ENCODE measurements at regions not wholly inside any gene's neighbourhood (a gene's known extent, or its start where the extent isn't known, plus 50 kb on each side); places are given as distances from the start of the nearest gene placed in this dataset.

- no peak for TF ChIP-seq MGA (IDR thresholded peaks at IDR 0.05)
- TF ChIP-seq BHLHE40 (IDR thresholded peaks at IDR 0.05; ENCODE audit: low read length) = no peak
- no peak for TF ChIP-seq PHF8 (IDR thresholded peaks at IDR 0.05; ENCODE audit: borderline replicate concordance, low read length)
- TF ChIP-seq GTF3C2 (IDR thresholded peaks at IDR 0.05; ENCODE audit: borderline replicate concordance, extremely low read depth, insufficient read length) = no peak
- TF ChIP-seq MXI1 (IDR thresholded peaks at IDR 0.05; ENCODE audit: low read depth, low read length) = no peak
These were observed 197.2 kb upstream of the ID2 start for GRCh38 chr2:8484502-8485283.

Data from K562 (cell line).